SU-DHL-6 (cell line): ENCODE measurements at regions not wholly inside any gene's neighbourhood (a gene's known extent, or its start where the extent isn't known, plus 50 kb on each side); places are given as distances from the start of the nearest gene placed in this dataset.

Source experiments
- EZH2phosphoT487 ChIP-seq: fragments of 200-600 bp; sonication (generic), shearing (Covaris generic); conservative IDR thresholded peaks from 2 replicates; pipeline ENCODE4 v1.6.1; 2018; ENCODE audit warnings: mild to moderate bottlenecking, antibody characterized with exemption, low read length, moderate library complexity, mixed read lengths
- TF ChIP-seq, protein P1 (sequence below): fragments of 200-600 bp; sonication (generic); IDR thresholded peaks from one replicate; pipeline ENCODE4 v1.5.1; 2017; ENCODE audit warnings: antibody characterized with exemption, mild to moderate bottlenecking, low read length, moderate library complexity; ENCODE audit not compliant: insufficient read depth, poor library complexity, severe bottlenecking

DNA sequence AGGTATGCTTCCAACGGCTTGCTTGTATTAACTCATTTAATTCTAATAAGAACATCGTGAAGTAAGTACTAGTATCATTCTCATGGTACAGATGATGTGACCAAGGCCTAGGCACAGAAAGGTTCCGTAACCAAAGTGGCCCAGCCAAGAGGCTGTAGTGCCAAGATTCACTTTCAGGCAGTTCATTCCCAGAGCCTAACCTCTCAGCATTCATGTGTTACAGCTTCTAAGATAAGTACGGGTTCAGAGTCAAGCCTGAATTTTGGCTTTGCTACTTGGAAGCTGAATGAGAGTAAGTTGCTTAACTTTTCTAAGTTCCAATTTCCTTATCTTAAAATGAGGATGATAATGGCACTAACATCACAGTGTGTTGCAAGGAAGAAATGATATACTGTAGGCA is 379.9 kb downstream of the AEBP2 start:
- TF ChIP-seq, protein P1, sequence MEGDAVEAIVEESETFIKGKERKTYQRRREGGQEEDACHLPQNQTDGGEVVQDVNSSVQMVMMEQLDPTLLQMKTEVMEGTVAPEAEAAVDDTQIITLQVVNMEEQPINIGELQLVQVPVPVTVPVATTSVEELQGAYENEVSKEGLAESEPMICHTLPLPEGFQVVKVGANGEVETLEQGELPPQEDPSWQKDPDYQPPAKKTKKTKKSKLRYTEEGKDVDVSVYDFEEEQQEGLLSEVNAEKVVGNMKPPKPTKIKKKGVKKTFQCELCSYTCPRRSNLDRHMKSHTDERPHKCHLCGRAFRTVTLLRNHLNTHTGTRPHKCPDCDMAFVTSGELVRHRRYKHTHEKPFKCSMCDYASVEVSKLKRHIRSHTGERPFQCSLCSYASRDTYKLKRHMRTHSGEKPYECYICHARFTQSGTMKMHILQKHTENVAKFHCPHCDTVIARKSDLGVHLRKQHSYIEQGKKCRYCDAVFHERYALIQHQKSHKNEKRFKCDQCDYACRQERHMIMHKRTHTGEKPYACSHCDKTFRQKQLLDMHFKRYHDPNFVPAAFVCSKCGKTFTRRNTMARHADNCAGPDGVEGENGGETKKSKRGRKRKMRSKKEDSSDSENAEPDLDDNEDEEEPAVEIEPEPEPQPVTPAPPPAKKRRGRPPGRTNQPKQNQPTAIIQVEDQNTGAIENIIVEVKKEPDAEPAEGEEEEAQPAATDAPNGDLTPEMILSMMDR: no peak
- no peak for TF ChIP-seq EZH2phosphoT487
